A549 (cell line): ENCODE measurements at regions not wholly inside any gene's neighbourhood (a gene's known extent, or its start where the extent isn't known, plus 50 kb on each side); places are given as distances from the start of the nearest gene placed in this dataset.

Experiments used
- ATAC-seq, 2 experiments: fragments of 200-7000 bp in 1 of 2; fragments of >200 bp in 1 of 2; cut with Nextera tagmentation in 1 of 2; cut with Tn5 transposase in 1 of 2; 3 replicates each; pipeline versions ENCODE4 v1.8.0 to v1.9.1; 2018 to 2020; ENCODE audit warnings: mild to moderate bottlenecking in 1 of 2, moderate library complexity in 1 of 2
- CTCF ChIA-PET: fragments of 300-600 bp; sonication (Branson Sonifier 250); formaldehyde crosslinking; extraction: SDS; loops from one replicate; lab custom pipeline; 2021; ENCODE audit warnings: antibody characterized with exemption, inconsistent platforms; lab: Yijun Ruan, JAX
- POLR2A ChIA-PET: fragments of 350-600 bp; formaldehyde crosslinking; extraction: SDS; loops from one replicate; lab custom pipeline; 2021; ENCODE audit warnings: antibody characterized with exemption, inconsistent platforms; lab: Yijun Ruan, JAX
- DNase-seq, 2 experiments: peaks; one replicate each; pipeline versions ENCODE4 v3.0.0 to v3.0.0-alpha.2; 2011 to 2016; ENCODE audit warnings: low read depth in 1 of 2, low spot score in 1 of 2
- FAIRE-seq: peaks from 2 replicates; lab custom pipeline; 2011; peaks lifted over from hg19 to GRCh38; lab: Jason Lieb, UNC
- H3K27ac ChIP-seq, 2 experiments: fragments of >200 bp; sonication (Bioruptor Twin); formaldehyde crosslinking; 3 replicates each; pipeline ENCODE4 v1.5.1; 2016 to 2017
- H3K4me1 ChIP-seq: fragments of >200 bp; sonication (Bioruptor Twin); formaldehyde crosslinking; 3 replicates; pipeline ENCODE4 v1.6.1; 2016
- H3K4me2 ChIP-seq: fragments of >200 bp; sonication (Bioruptor Twin); formaldehyde crosslinking; 3 replicates; pipeline ENCODE4 v1.6.1; 2016
- H3K4me3 ChIP-seq: fragments of >200 bp; sonication (Bioruptor Twin); formaldehyde crosslinking; 3 replicates; pipeline ENCODE4 v1.5.1; 2016
- H3K9me3 ChIP-seq: fragments of >200 bp; sonication (Bioruptor Twin); formaldehyde crosslinking; 3 replicates; pipeline ENCODE4 v1.6.1; 2016
- ATOH8 ChIP-seq: fragments of 250-450 bp; sonication (Bioruptor Pico); IDR thresholded peaks from 2 replicates; pipeline ENCODE4 v1.5.0; 2020; ENCODE audit warnings: low read depth, mild to moderate bottlenecking, moderate library complexity
- BHLHE40 ChIP-seq: IDR thresholded peaks from 2 replicates; pipeline ENCODE4 v1.6.1; 2012; ENCODE audit warnings: low read depth, low read length, inconsistent platforms
- CBX2 ChIP-seq: fragments of 200-600 bp; sonication (generic); IDR thresholded peaks from 2 replicates; pipeline ENCODE4 v1.6.1; 2016; ENCODE audit warnings: low read depth, mild to moderate bottlenecking, borderline replicate concordance
- CHD2 ChIP-seq: fragments of 150-350 bp; IDR thresholded peaks from 2 replicates; pipeline ENCODE4 v1.6.1; 2014; ENCODE audit warnings: low read length; ENCODE audit not compliant: partially characterized antibody
- EHF ChIP-seq: fragments of 250-450 bp; sonication (Bioruptor Pico); IDR thresholded peaks from 2 replicates; pipeline ENCODE4 v1.5.0; 2020; ENCODE audit warnings: mild to moderate bottlenecking
- EHMT2 ChIP-seq: fragments of 200-600 bp; sonication (generic); IDR thresholded peaks from 2 replicates; pipeline ENCODE4 v1.6.1; 2016; ENCODE audit warnings: antibody characterized with exemption, low read depth, mild to moderate bottlenecking, moderate library complexity
- ELK1 ChIP-seq: fragments of 150-350 bp; IDR thresholded peaks from 2 replicates; pipeline ENCODE4 v1.6.1; 2014; ENCODE audit warnings: low read depth, mild to moderate bottlenecking, low read length
- EP300 ChIP-seq, 2 experiments: fragments of >200 bp; sonication (Bioruptor Twin); formaldehyde crosslinking; IDR thresholded peaks; 2 replicates in 1 of 2; 3 replicates in 1 of 2; pipeline ENCODE4 v1.6.1; 2016 to 2017
- ESRRA ChIP-seq: fragments of 150-350 bp; IDR thresholded peaks from 2 replicates; pipeline ENCODE4 v1.6.1; 2014; ENCODE audit warnings: mild to moderate bottlenecking, low read length, borderline replicate concordance
- FOSB ChIP-seq: fragments of 250-450 bp; sonication (Bioruptor Pico); IDR thresholded peaks from 2 replicates; pipeline ENCODE4 v1.5.0; 2020; ENCODE audit warnings: mild to moderate bottlenecking, moderate library complexity
- FOSL2 ChIP-seq, 2 experiments: fragments of 450-650 bp in 1 of 2; fragments of >200 bp in 1 of 2; sonication (Bioruptor Twin) in 1 of 2; formaldehyde crosslinking; IDR thresholded peaks; 2 replicates each; pipeline versions ENCODE4 v1.5.0 to v1.6.1; 2016 to 2020; ENCODE audit warnings: mild to moderate bottlenecking in 1 of 2, moderate library complexity in 1 of 2
- HDAC2 ChIP-seq: fragments of 200-600 bp; sonication (generic); IDR thresholded peaks from 2 replicates; pipeline ENCODE4 v1.6.1; 2016
- HOXB5 ChIP-seq: fragments of 250-450 bp; sonication (Bioruptor Pico); IDR thresholded peaks from 2 replicates; pipeline ENCODE4 v1.5.0; 2020; ENCODE audit warnings: mild to moderate bottlenecking, moderate library complexity
- MAFK ChIP-seq: fragments of 450-650 bp; IDR thresholded peaks from 2 replicates; pipeline ENCODE4 v1.6.1; 2014; ENCODE audit not compliant: partially characterized antibody
- MYC ChIP-seq: IDR thresholded peaks from 2 replicates; pipeline ENCODE4 v1.6.1; 2012; ENCODE audit warnings: mild to moderate bottlenecking, inconsistent platforms, low read length, improper control_type of control experiment, borderline replicate concordance
- NPAS2 ChIP-seq: fragments of 250-450 bp; sonication (Bioruptor Pico); IDR thresholded peaks from 2 replicates; pipeline ENCODE4 v1.8.0; 2022; ENCODE audit warnings: mild to moderate bottlenecking, moderate library complexity, borderline replicate concordance
- PBX3 ChIP-seq: IDR thresholded peaks from 2 replicates; pipeline ENCODE4 v1.6.1; 2012
- POLR2AphosphoS2 ChIP-seq: conservative IDR thresholded peaks from 2 replicates; pipeline ENCODE4 v1.6.1; 2012; ENCODE audit warnings: low read length, improper control_type of control experiment, inconsistent platforms
- RARB ChIP-seq: fragments of 250-450 bp; sonication (Bioruptor Pico); IDR thresholded peaks from 2 replicates; pipeline ENCODE4 v1.8.0; 2021; ENCODE audit warnings: mild to moderate bottlenecking, moderate library complexity
- RCOR1 ChIP-seq: fragments of 150-350 bp; IDR thresholded peaks from 2 replicates; pipeline ENCODE4 v1.6.1; 2014; ENCODE audit warnings: antibody characterized with exemption, low read length, low read depth
- RFX5 ChIP-seq: fragments of 450-650 bp; IDR thresholded peaks from 2 replicates; pipeline ENCODE4 v1.7.1; 2014; ENCODE audit warnings: antibody characterized with exemption, mild to moderate bottlenecking, moderate library complexity
- TFCP2L1 ChIP-seq: fragments of 250-450 bp; sonication (Bioruptor Pico); IDR thresholded peaks from 2 replicates; pipeline ENCODE4 v1.5.0; 2021; ENCODE audit warnings: mild to moderate bottlenecking
- ZFP36 ChIP-seq: fragments of 450-650 bp; IDR thresholded peaks from 2 replicates; pipeline ENCODE4 v1.6.1; 2014; ENCODE audit warnings: borderline replicate concordance; ENCODE audit not compliant: partially characterized antibody
- ZNF302 ChIP-seq: fragments of 250-450 bp; sonication (Bioruptor Pico); IDR thresholded peaks from 2 replicates; pipeline ENCODE4 v1.9.0; 2021; ENCODE audit warnings: inconsistent platforms, mild to moderate bottlenecking, moderate library complexity
- ZSCAN20 ChIP-seq: fragments of 250-450 bp; sonication (Bioruptor Pico); IDR thresholded peaks from 2 replicates; pipeline ENCODE4 v1.8.0; 2022; ENCODE audit warnings: mild to moderate bottlenecking, moderate library complexity
- WGBS: methylation state at CpG from one replicate; pipeline ENCODE4 v1.1.6; 2017; ENCODE audit errors: missing lambda C conversion rate; 5-methylcytosine and 5-hydroxymethylcytosine counted together
- TF ChIP-seq, protein P1 (sequence below): fragments of >200 bp; sonication (Bioruptor Twin); formaldehyde crosslinking; IDR thresholded peaks from 3 replicates; pipeline ENCODE4 v1.5.1; 2016
- TF ChIP-seq, protein P2 (sequence below): fragments of 200-600 bp; sonication (generic); IDR thresholded peaks from 2 replicates; pipeline ENCODE4 v1.6.1; 2016; ENCODE audit warnings: antibody characterized with exemption, mild to moderate bottlenecking, moderate library complexity
- TF ChIP-seq, protein P3 (sequence below): IDR thresholded peaks from 2 replicates; pipeline ENCODE4 v1.6.1; 2012

DNA sequence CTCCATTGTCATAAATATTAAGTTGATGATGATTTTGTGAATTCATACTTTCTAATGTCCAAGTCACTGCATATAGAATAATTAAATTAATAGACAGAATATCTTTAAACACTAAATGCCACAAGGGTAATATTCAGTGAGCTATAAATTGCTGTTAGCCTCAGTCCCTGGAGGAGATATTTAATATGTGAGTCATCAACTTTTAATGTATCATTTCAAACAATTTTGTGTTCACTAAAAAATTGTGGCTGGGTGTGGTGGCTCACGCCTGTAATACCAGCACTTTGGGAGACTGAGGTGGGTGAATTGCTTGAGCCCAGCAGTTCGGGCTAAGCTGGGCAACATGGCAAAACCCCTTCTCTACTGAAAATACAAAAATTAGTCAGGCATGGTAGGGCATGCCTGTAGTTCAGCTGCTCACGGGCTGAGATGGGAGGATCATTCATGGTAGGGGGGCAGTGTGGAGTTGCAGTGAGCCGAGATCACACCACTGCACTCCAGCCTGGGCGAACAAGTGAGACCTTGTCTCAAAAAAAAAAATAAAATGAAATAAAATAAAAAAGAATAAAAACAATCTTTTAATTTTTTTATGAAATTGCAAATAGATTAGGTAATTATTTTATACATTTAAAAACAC, 717.3 kb upstream of the CHD1 start (continued):
- TF ChIP-seq FOSL2 (IDR thresholded peaks at IDR 0.05) = no peak
- no peak for TF ChIP-seq FOSL2 (CRISPR knock-in tag; IDR thresholded peaks at IDR 0.05)
- TF ChIP-seq MAFK = no peak
- TF ChIP-seq CHD2 = no peak

- TF ChIP-seq EHMT2 (no peak), RFX5 (no peak), POLR2AphosphoS2 (no peak), RCOR1 (no peak), ZSCAN20 (no peak), HOXB5 (CRISPR knock-in tag) (no peak), EHF (no peak), ZFP36 (no peak), NPAS2 (no peak), ZNF302 (CRISPR knock-in tag) (no peak), ELK1 (no peak), BHLHE40 (no peak), MYC (no peak), FOSB (no peak), ATOH8 (CRISPR knock-in tag) (no peak)
- Histone ChIP-seq H3K4me1 (peaks cover 5% of the 10 kb centered on the region; the same call in 1 of the 3 replicates), H3K4me3 (no peak overlapping the region), H3K4me2 (no peak overlapping the region), H3K9me3 (no peaks in the 10 kb centered on the region), H3K27ac (no peak overlapping the region)
- POLR2A ChIA-PET = no interaction called here
- no peak for FAIRE-seq
- ATAC-seq = no peak
- 14% methylated on average over 1 of the region's 1 CpG for WGBS
- no peak for DNase-seq
- CTCF ChIA-PET = no interaction called here
These were observed 716.0 kb upstream of the CHD1 start for GRCh38 chr5:99644822-99645221.

DNA sequence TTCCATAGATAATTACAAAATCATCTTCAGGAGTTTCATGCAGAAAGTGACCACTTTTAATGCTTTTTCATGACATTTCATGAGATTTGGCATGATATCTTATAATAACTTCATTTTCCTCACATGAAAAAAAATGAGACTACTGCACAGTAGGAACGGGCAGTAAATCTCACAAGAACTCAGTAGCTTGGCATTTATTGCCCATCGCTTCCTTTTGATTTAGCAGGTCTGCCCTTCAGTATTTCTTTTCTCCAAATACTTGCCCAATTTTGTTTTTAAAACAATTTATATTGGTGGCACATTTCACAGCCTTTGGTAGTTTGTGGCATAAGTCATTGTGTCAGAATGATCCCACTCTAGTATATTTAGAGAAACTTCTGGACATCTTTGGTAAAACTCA, 711.8 kb upstream of the CHD1 start:
- Histone ChIP-seq H3K4me3 (no peak overlapping the region), H3K4me2 (no peak overlapping the region), H3K4me1 (no peaks in the 10 kb centered on the region; the same call in 2 of the 3 replicates), H3K9me3 (no peaks in the 10 kb centered on the region), H3K27ac (no peak overlapping the region)
- no peak for DNase-seq
- CTCF ChIA-PET = interaction anchor here (0.6 kb wide), 1 partner anchor 67 kb away, joined by 3 read pairs; no protein-coding TSS in a partner anchor
- ATAC-seq = no peak
- POLR2A ChIA-PET = no interaction called here
- no peak for FAIRE-seq
- 47% methylated on average over 2 of the region's 2 CpGs for WGBS
- no peak for TF ChIP-seq ESRRA
- no peak for TF ChIP-seq EP300 (IDR thresholded peaks at IDR 0.05)
- no peak for TF ChIP-seq EHF
- TF ChIP-seq, protein P1, sequence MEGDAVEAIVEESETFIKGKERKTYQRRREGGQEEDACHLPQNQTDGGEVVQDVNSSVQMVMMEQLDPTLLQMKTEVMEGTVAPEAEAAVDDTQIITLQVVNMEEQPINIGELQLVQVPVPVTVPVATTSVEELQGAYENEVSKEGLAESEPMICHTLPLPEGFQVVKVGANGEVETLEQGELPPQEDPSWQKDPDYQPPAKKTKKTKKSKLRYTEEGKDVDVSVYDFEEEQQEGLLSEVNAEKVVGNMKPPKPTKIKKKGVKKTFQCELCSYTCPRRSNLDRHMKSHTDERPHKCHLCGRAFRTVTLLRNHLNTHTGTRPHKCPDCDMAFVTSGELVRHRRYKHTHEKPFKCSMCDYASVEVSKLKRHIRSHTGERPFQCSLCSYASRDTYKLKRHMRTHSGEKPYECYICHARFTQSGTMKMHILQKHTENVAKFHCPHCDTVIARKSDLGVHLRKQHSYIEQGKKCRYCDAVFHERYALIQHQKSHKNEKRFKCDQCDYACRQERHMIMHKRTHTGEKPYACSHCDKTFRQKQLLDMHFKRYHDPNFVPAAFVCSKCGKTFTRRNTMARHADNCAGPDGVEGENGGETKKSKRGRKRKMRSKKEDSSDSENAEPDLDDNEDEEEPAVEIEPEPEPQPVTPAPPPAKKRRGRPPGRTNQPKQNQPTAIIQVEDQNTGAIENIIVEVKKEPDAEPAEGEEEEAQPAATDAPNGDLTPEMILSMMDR = no peak
- TF ChIP-seq RARB (CRISPR knock-in tag) = no peak
- TF ChIP-seq TFCP2L1 (CRISPR knock-in tag) = no peak
- TF ChIP-seq, protein P2, sequence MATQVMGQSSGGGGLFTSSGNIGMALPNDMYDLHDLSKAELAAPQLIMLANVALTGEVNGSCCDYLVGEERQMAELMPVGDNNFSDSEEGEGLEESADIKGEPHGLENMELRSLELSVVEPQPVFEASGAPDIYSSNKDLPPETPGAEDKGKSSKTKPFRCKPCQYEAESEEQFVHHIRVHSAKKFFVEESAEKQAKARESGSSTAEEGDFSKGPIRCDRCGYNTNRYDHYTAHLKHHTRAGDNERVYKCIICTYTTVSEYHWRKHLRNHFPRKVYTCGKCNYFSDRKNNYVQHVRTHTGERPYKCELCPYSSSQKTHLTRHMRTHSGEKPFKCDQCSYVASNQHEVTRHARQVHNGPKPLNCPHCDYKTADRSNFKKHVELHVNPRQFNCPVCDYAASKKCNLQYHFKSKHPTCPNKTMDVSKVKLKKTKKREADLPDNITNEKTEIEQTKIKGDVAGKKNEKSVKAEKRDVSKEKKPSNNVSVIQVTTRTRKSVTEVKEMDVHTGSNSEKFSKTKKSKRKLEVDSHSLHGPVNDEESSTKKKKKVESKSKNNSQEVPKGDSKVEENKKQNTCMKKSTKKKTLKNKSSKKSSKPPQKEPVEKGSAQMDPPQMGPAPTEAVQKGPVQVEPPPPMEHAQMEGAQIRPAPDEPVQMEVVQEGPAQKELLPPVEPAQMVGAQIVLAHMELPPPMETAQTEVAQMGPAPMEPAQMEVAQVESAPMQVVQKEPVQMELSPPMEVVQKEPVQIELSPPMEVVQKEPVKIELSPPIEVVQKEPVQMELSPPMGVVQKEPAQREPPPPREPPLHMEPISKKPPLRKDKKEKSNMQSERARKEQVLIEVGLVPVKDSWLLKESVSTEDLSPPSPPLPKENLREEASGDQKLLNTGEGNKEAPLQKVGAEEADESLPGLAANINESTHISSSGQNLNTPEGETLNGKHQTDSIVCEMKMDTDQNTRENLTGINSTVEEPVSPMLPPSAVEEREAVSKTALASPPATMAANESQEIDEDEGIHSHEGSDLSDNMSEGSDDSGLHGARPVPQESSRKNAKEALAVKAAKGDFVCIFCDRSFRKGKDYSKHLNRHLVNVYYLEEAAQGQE = no peak
- no peak for TF ChIP-seq MYC
- TF ChIP-seq, protein P3, sequence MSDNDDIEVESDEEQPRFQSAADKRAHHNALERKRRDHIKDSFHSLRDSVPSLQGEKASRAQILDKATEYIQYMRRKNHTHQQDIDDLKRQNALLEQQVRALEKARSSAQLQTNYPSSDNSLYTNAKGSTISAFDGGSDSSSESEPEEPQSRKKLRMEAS = no peak
- no peak for TF ChIP-seq PBX3
- no peak for TF ChIP-seq BHLHE40
- TF ChIP-seq ZNF302 (CRISPR knock-in tag) = no peak
- TF ChIP-seq CBX2 = no peak
- no peak for TF ChIP-seq HDAC2
